ENCODE measurements at regions not wholly inside any gene's neighbourhood (a gene's known extent, or its start where the extent isn't known, plus 50 kb on each side); places are given as distances from the start of the nearest gene placed in this dataset.

- TF ChIP-seq USF1 (IDR thresholded peaks at IDR 0.05; ENCODE audit: borderline replicate concordance, low read depth) (no peak), TAF1 (IDR thresholded peaks at IDR 0.05; ENCODE audit: borderline replicate concordance, low read depth, low read length) (no peak), POLR2AphosphoS5 (IDR thresholded peaks at IDR 0.05; ENCODE audit: low read depth, low read length) (no peak), JUND (IDR thresholded peaks at IDR 0.05) (no peak), GABPA (IDR thresholded peaks at IDR 0.05; ENCODE audit: low read depth) (no peak), SIN3A (IDR thresholded peaks at IDR 0.05; ENCODE audit: borderline replicate concordance, low read depth, low read length) (no peak), MAX (IDR thresholded peaks at IDR 0.05; ENCODE audit: low read depth) (no peak), EZH2phosphoT487 (IDR thresholded peaks at IDR 0.05; ENCODE audit: borderline replicate concordance, low read depth) (no peak), YY1 (IDR thresholded peaks at IDR 0.05; ENCODE audit: low read depth) (no peak), RFX5 (IDR thresholded peaks at IDR 0.05; ENCODE audit: low read length) (no peak), RCOR1 (IDR thresholded peaks at IDR 0.05; ENCODE audit: low read length) (no peak), PBX3 (IDR thresholded peaks at IDR 0.05) (no peak)
- TF ChIP-seq, protein P1, sequence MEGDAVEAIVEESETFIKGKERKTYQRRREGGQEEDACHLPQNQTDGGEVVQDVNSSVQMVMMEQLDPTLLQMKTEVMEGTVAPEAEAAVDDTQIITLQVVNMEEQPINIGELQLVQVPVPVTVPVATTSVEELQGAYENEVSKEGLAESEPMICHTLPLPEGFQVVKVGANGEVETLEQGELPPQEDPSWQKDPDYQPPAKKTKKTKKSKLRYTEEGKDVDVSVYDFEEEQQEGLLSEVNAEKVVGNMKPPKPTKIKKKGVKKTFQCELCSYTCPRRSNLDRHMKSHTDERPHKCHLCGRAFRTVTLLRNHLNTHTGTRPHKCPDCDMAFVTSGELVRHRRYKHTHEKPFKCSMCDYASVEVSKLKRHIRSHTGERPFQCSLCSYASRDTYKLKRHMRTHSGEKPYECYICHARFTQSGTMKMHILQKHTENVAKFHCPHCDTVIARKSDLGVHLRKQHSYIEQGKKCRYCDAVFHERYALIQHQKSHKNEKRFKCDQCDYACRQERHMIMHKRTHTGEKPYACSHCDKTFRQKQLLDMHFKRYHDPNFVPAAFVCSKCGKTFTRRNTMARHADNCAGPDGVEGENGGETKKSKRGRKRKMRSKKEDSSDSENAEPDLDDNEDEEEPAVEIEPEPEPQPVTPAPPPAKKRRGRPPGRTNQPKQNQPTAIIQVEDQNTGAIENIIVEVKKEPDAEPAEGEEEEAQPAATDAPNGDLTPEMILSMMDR (IDR thresholded peaks at IDR 0.05): no peak
- TF ChIP-seq, protein P2, sequence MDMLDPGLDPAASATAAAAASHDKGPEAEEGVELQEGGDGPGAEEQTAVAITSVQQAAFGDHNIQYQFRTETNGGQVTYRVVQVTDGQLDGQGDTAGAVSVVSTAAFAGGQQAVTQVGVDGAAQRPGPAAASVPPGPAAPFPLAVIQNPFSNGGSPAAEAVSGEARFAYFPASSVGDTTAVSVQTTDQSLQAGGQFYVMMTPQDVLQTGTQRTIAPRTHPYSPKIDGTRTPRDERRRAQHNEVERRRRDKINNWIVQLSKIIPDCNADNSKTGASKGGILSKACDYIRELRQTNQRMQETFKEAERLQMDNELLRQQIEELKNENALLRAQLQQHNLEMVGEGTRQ (IDR thresholded peaks at IDR 0.05; ENCODE audit: borderline replicate concordance, low read depth, low read length): no peak
Measured at GRCh38 chr2:129491308-129491707, 488.2 kb upstream of the RAB6C start.

All from SK-N-SH (cell line).